ENCODE measurements at regions not wholly inside any gene's neighbourhood (a gene's known extent, or its start where the extent isn't known, plus 50 kb on each side); places are given as distances from the start of the nearest gene placed in this dataset.

DNA sequence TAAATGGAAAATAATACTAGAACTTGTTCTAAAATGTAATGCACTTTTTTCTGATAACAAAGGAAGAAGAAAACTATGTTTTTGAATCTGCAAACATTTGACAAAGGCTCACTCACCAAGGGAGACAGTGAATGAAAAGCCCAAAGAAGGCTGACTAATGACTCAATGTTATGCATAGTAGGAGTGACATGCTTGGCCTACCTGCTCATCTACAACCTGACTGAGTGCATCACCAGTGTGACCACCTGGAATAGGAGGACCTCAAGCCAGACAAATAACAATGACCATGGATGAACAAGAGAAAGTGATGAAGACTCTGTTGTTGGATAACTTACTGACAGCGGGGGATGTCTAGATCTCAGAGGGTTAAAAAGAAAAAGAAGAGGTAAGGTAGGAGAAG is 157.2 kb downstream of the SIM1 start:
- Histone ChIP-seq H3K4me3 (no peak overlapping the region), H4K20me1 (ENCODE audit: control insufficient read depth, insufficient read depth) (no peaks in the 10 kb centered on the region), H3K36me3 (ENCODE audit: control insufficient read depth in 2 of 2, insufficient read depth in 2 of 2, low read length in 1 of 2) (no peaks in the 10 kb centered on the region), H3K79me2 (ENCODE audit: control insufficient read depth, insufficient read depth, low read length) (no peaks in the 10 kb centered on the region), H3K4me2 (ENCODE audit: control insufficient read depth, insufficient read depth) (no peak overlapping the region), H3K9ac (ENCODE audit: control insufficient read depth, insufficient read depth, low read length) (no peak overlapping the region), H3K27ac (ENCODE audit: control insufficient read depth, insufficient read depth) (no peak overlapping the region), H3K27me3 (replicated peaks in 1 of 2; ENCODE audit: control insufficient read depth in 2 of 2, insufficient read depth in 2 of 2, low read length in 1 of 2) (no peaks in the 10 kb centered on the region; a peak in 1 of 4 replicates), H2AFZ (ENCODE audit: control insufficient read depth, low read depth, low read length) (no peak overlapping the region), H3K4me1 (ENCODE audit: control insufficient read depth, insufficient read depth, low read length) (no peaks in the 10 kb centered on the region), H3K9me3 (replicated peaks; ENCODE audit: control insufficient read depth, insufficient read depth, low read length) (no peaks in the 10 kb centered on the region)
- intact Hi-C loops (cut with micrococcal nuclease; ENCODE audit: unreplicated experiment) (no loop called here), in situ Hi-C loops (cut with MboI) (no loop called here)
- ChIA-PET SMC1A (ENCODE audit: uncharacterized antibody, unreplicated experiment) (no interaction called here), RAD21 (ENCODE audit: unreplicated experiment) (no interaction called here), CTCF (no interaction called here), POLR2A (no interaction called here)
- no peak for DNase-seq (ENCODE audit: low read depth, low spot score)
- ATAC-seq = no peak
- no TSS peak for BruUV-seq (replicated peaks)
- no peak for FAIRE-seq
- 50% methylated on average over 1 of the region's 1 CpG for WGBS (ENCODE audit: insufficient coverage, insufficient replicate concordance, low lambda C conversion rate, missing lambda C conversion rate)
- TF ChIP-seq TBL1XR1 (IDR thresholded peaks at IDR 0.05; ENCODE audit: low read depth, low read length) (no peak), POLR2AphosphoS5 (IDR thresholded peaks at IDR 0.05; ENCODE audit: low read length) (no peak), BACH1 (IDR thresholded peaks at IDR 0.05; ENCODE audit: borderline replicate concordance) (no peak), TCF3 (IDR thresholded peaks at IDR 0.05; ENCODE audit: borderline replicate concordance, insufficient read depth, low read depth, low read length) (no peak), MXI1 (IDR thresholded peaks at IDR 0.05; ENCODE audit: low read depth, low read length) (no peak), NRF1 (conservative IDR thresholded peaks at IDR 0.05; ENCODE audit: low read depth, low read length) (no peak), SIN3A (IDR thresholded peaks at IDR 0.05; ENCODE audit: low read depth, low read length) (no peak), MYC (IDR thresholded peaks at IDR 0.05; ENCODE audit: insufficient read depth, insufficient read length, insufficient replicate concordance, low read length, severe bottlenecking) (no peak), HDGF (IDR thresholded peaks at IDR 0.05) (no peak)

Data from GM12878 (cell line).